NCI-H82 treated with DMSO at 0.1 percent for 48 hours (cell line): ENCODE measurements at regions not wholly inside any gene's neighbourhood (a gene's known extent, or its start where the extent isn't known, plus 50 kb on each side); places are given as distances from the start of the nearest gene placed in this dataset.

Source experiments
- DNase-seq: peaks from one replicate; lab custom pipeline; 2025; ENCODE audit not compliant: unreplicated experiment; lab: John Stamatoyannopoulos, UW

DNA sequence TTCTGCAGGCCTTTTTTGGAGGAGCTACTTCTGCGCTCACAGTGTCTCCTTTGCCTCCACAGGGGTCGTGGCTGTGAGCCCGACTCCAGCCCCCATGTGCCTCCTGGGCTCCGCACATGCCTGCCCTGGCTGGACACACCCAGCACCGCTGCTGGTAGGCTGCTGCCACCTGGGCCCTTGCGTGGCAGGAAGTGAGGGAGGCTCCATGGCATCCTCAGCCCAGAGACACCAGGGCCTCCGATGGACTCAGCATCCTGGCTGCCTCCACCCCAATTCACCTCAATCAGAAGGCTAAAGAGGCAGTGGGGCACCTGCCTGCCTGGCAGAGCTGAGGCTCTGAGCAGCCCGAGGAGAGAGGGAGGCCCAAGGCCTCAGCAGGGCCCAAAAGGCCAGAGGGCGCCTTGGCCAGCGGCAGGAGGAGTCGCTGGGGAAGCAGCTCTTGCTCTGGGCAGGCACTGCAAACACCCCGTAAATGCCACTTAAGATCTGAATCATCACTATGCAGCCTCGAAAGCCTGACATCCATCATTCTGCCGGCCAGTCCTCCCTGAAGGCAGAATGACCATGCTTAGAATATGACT is 68.3 kb upstream of the OTOS start:
- DNase-seq = no peak

DNA sequence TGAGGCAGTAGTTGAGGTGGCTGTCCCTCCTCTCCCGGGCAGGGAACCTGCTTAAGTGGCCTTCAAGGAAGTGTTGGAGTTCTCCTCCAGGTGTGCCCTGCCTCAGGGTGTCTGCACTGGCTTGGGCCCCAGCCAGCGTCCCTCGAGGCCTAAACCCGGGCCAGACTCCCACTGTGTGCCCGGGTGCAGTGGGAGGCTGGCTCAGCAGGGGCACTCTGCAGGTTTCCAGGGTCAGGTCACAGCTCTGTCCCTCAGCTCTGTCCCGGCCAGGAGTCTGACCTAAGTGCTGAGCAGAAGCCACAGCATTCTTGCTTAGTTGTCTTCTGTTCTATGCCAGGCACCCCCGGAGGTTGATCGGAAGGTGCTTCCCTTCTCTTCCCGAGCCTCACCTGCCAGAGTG is 69.0 kb upstream of the OTOS start:
- no peak for DNase-seq

DNA sequence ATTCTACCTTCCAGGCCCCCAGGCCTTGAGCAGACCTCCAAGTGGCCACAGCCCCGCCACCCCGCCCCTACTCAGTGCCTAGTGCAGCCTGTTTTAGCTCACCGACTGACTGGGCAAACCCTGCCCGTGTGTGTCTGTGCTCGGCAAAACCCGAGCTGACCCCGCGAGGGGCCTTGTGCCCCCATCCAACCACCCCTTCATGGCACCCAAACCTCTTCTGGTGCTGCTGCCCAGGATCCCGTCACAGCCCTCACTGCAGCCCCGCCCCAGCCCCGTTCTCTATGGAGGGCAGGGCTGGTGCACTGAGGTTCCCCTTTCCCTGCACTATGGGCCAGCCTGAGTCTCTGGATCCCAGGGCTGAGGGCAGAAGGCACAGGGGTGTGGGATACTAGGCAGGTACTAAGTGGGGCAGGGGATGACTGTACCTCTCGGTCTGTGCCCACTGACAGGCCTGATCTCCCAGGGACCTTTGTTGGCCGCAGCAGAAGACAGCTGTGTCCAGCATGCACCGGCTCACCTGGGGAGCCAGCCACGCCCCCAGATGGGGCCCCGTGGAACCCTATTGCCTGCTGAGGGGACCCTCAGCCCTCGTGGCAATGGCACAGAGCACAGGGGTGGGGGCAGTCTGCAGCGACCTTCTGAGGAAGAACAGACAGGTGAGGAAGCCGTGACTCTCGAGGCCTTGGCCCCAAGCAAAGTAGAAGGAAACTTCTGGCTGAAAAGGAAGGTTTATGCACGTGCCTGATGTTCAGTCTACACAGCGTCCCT is 69.9 kb upstream of the OTOS start:
- no peak for DNase-seq

DNA sequence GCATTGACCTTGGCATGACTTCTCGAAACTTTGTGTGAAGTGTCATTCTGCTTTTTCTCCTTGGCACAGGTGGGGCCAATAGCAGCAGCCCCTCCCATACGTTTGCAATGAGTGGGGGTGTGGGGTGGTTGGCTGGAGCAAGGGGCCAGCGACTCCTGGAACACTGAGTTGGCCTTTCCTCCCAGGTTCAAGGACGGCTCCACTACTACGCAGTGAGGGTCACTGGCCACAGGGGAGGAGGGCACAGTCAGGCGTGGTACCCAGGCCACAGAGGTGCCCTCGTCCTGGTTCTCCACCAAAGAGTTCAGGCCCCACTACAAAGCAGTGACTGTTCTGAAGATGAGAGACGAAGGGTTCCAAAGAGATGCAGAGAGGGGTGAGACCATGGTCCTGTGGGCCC is 70.6 kb upstream of the OTOS start:
- no peak for DNase-seq

DNA sequence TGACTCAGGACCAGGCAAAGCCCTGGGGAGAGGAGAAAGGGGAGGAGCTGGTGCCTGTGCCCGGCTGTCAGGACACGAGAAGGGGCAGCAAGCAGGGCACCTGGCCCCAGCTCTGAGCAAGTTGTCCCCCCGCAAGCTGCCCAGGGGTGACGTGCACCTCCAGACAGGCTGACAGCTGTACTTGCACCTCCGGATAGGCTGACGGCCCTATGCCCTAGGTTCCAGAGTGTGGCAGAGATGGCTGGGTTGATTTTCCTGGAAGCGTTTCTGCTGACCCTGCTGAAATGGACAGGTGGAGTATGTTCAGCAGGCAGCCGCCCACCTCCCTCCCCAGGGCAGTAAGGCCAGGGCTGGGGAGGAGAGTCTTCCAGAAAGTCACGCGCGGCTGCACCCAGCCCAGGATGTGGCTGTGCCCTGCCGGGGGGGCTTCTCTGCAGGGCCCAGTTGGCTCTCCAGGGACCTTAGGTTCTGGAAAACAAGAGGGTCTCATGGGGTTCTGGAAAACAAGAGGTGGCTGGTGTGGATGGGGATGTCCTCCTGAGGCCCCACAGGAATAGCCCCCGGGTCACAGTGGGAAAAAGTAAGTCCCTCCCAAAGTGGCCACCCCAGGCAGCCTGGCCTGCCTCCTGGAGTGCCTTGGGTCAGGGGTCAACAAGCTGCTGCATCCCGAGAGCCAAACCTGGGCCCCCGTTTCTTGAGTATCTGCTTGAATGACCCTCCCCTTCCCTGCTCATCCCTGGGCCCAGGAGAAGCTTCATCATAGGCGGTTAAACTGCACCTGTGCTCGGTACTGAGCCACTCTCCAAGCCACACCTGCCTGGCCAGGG is 71.4 kb upstream of the OTOS start:
- DNase-seq = no peak

DNA sequence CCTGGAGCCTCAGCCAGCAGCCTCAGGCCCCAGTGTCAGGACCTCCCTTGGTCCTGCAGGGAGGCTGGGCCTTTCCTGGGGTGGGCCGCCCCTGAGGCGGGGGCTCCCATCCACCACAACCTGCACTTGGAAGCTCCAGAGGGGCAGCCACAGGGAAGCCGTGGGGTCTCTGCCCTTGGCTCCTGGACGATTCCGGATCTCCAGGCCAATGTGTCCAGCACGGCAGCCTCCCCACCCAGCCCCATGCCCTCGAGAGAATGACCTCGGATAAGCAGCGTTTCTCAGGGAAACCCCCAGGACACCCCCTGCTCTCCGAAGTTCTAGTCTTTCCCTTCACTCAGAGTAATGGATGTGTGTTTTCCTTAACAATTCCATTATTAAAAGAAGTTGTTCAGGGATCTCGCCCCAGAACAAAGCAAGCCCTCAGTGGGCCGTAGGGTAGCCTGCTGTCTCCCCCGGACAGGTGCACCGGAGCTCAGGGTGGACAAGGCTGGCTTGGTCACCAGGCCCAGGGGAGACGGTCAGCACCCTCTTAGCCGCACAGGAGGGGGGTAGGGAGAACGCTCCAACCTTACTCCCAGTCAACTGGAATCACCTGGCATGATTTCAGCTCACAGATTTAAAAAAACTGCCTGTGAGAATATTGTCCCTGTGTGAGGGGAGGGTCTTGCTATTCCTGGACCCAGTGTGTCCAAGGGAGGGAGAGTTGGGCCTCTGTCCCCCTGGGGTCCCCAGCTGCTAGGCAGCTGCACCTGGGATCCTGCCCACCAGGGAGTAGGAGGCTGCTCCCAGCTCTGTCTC is 72.2 kb upstream of the OTOS start:
- DNase-seq = no peak

DNA sequence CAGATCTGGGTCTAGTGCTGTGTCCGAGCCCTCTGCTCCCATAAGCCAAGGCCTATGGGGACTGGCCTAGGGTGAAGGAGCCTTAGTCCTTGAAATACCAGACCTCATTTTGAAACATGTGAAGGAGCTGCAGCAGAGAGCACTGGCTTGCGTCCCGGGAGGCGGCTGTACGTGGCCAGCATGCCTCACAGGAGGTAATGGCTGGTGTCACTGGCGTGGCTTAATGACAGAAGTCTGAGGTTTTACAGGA is 72.7 kb upstream of the OTOS start:
- no peak for DNase-seq

DNA sequence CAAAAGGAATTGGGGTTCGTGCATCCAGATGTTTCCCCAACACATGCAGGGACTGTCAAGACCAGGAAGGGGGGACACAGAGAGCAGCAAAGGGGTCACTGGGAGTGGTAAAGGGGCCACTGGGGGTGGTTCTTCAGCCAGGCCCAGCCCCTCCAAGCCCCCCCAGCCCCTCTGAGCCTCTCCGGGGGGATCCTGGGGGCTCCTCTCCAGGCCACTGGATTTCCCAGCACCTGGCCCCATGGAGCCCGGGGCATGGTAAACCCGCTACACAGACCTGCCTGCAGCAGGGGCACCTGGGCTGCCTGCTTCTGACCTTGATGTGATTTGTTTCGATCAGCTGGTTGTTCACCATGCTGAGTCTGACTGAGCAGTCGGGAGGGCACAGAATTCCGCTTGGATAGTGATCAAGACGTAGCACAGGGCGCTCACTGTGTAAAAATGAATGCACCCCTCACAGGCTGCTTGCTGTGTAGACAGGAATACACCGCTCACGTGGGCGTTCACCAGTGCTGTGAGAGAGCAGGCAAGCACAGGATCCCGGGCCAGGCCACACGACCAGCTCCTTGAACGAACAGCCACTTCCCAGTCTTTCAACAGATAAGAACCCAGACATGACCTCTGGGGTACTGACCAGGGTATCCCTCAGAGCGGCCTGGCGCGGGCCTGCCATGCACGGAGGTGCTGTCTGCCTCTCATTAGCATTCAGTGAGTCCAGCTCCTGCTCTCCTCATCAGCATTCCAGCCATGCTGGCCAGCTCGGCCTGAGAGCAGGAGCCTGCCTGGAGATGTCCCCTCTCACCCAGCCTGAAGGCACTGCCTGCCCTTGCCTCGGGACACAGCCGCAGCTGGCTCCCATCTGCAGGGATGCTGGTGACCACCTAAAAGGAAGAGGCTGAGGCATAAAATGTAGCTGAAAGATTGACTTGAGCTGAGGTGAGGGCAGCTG is 73.3 kb upstream of the OTOS start:
- DNase-seq = no peak

DNA sequence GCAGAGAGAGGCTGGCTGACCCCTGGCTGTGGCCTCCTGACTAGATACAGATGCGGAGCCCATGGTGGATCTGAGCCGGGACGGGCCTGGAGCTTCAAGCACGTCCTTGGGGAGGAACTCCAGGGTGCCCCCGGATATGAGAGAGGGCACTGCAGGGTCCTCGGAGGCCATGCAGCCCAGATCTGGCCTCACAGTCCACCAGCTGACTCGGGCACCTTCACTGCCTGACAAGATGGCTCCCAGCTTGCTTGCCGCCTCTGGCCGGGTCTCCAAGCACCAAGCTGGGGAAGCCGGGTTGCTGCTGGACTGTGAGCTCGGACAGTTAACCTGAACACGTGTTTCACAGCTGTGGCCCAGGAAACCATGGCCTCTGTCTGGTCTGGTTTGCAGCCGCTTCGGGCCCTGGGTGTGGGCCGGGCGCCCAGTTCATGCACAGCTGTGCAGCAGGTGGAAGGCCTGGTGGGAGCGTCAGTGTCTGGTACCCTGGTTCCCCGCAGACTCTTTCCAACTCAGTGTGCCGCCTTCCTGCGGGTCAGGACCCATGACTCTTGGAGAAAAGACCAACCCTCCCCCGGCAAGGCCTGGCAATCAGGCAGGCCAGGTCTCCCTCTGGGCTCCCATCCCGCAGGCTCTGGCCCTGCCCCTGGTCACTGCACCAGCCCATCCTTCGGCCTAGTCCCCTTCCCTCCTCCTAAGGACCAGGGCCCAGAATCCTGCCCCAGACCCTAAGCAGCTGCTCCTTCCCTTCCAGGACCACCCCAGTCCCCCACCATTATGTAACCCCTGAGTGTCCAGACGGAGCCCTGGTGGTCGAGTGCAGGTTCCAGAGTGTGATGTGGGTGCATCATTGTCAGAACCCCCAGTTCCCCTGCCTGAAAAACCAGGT is 74.6 kb upstream of the OTOS start:
- no peak for DNase-seq

DNA sequence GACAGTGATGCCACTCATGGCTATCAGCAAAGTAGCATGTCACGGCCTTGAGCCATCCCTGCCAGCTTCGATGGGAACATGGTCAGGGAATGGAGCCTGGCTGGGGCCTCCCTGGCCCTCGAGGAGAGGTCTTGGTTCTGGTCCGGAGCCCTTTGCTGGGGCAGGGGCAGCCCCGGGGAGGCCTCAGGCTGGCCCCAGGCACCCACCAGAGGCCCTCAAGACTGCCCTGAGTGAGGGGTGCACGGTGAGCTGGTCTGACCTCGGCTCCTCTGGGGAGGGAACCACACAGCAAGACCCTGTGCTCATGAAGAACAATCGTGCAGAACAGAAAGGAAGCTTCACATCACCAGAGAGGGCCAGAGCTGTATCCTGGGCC is 75.2 kb upstream of the OTOS start:
- no peak for DNase-seq

DNA sequence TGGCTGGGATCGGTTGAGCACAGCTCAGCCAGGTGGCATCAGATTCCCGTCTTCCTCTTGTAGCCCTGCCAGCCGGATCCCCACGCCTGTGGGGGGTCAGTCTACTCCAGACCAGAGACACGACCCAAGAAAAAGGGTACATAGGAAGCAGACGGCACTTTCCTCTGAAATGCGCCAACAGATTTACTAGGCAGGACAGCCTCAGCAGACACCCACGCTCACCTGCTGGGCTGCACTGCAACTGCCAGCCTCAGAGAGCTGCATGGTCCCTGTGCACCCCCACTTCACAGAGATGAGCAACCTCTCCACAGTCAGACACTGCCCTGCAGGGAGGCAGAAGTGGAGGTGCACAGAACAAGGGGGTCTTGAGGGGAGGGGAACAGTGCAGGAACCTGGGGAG is 75.7 kb upstream of the OTOS start:
- no peak for DNase-seq

DNA sequence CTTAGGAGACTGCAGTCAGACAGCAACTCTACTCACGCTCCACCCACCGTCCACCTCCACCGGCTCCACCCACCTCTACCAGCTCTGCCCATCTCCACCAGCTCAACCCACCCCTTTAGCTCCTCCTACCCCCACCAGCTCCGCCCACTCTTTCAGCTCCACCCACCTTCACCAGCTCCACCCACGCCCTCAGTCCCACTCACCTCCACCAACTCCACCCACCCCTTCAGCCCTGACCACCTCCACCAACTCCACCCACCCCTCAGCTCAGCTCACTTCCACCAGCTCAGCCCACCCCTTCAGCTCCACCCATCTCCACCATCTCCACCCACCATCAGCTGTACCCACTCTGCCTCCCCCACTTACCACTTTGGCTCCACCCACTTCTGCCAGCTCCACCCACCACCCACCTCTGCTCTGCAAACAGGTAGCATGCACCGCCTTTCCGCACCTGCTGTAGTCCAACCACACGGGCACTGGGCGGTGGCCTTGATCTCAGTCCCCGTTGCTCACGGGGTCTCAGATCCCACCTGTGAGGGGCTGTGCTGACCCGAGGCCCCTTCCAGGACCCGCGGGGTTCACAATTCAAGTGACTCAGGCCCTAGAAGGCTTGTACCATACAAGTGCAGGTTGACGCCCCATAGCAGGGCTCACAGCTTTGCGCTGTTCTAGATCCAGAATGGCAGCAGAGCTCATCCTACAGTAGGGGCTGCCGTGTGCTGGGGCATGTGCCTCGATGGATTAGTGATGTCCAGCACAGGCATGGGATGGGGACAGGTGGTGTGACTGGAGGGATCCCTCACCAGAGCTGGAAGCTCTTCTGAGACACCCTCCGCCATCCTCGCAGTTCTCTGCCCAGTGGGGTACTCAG is 77.2 kb upstream of the OTOS start:
- no peak for DNase-seq

DNA sequence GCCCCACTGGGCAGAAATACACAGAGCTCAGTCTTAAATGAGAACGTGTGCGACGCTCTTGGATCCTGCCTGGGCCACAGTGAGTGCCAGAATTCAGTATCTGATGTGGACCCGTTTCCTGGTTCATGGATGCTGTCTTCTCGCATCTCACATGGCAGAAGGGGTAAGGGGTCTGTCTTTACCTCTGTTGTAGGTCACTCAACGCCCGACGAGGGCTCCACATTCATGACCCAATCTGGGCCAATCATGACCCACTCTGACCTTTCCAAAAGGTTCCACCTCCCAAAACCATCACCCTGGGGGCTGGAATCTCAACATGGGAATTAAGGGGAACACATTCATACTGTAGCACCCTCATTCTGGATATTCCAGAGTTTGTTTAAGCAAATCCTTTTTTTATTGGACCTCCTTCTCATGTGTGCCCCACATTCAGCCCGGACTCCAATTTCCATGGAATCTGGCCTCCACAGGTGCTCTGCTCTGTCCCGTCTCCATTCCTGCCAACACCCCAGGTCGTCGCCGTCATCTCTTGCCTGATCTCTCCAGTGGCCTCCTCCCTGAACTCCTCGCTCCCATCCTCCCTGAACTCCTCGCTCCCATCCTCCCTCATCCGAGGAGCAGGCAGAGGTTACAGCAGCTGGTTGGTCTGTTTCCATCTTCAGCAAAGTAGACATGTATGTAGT is 78.9 kb upstream of the OTOS start:
- no peak for DNase-seq

DNA sequence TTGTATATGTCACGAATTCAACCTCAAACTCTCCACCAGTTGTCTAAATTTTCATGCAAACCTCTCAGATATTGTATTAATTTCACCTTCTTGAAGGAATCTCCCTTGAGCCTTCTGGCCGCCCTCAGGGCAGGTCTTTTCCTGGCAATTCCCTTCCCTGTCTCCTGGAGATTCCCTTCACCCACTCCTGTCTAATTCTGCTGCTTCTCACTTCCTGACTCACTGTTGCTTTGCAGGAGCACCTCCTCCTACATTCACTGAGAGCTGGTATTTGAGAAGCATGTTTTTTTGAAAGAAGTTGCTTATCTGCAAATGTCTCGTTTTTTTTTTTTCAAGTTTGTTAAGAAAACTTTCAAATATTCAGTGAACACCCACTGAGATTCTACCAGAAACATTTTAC is 79.9 kb upstream of the OTOS start:
- no peak for DNase-seq

DNA sequence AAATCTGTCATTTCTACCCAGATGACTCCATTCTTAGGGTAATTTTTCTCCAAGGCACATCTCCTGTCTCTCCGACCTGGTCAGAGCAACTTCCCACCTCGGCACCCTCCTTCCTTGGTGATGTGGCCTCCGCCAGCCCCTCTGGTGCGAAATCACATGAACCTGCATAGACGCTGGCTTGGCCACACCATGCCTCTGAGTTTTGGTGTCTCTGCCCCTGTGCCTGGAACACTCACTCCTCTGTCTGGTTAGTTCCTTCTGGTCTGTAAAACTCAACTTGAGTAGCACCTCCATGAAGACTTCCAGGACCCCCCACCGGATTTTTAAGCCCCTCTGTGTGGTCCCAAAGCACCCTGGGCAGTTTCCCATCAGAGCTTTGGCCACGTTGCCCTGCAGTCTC is 83.2 kb upstream of the OTOS start:
- no peak for DNase-seq

DNA sequence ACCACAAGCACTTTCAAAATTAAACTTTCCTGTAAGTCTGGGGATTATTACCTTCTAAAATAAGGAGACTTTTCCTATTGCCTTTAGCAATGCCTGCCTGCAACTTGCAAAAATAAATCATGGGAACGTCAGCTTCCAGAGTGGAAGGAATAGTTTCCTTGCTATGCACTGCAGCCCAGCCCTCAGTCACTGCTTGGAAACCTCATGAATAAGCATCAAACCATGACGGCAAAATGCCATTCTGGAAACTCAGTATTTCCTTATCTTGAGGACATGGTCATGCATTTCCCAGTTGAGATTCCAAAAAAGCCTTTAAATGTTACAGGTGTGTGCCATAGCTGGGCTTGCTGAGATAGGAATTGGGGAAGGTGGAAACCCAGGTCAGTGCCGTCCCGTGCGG is 84.2 kb upstream of the OTOS start:
- DNase-seq = no peak

DNA sequence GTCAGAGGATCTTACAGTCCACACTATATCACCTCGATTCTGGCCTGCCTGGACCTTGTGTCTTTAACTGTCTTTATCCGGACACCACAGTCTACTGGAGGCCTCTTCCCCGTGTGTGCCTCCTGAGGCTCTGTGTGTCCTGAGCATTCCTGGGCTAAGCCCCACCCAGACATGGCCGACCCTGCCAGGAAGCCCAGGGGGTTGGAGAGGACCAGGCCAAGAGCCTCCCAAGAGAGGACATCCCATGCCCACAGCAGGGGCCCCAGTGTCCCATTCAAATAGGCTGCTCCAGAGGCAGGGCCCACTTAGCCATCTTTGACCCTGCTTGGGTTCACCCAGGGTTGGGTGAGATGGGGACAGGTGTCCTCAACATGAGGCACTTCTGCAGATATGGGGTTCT is 84.7 kb upstream of the OTOS start:
- no peak for DNase-seq
